Fibroblast of the aortic adventitia (primary cell): ENCODE measurements at regions not wholly inside any gene's neighbourhood (a gene's known extent, or its start where the extent isn't known, plus 50 kb on each side); places are given as distances from the start of the nearest gene placed in this dataset.
A peak's percentile ranks its signal among the peaks of the same experiment; 100 is the strongest.

ENCODE experiments used
- DNase-seq: peaks from one replicate; pipeline ENCODE4 v3.0.0-alpha.2; 2010; ENCODE audit warnings: low read depth
- H3K4me3 ChIP-seq: 2 replicates; pipeline ENCODE4 v1.5.1; 2011; ENCODE audit warnings: low read depth, mild to moderate bottlenecking, control low read depth, low read length, moderate library complexity
- CTCF ChIP-seq: IDR thresholded peaks from 2 replicates; pipeline ENCODE4 v1.5.1; 2011; ENCODE audit warnings: mild to moderate bottlenecking, low read length, control low read depth, inconsistent platforms; ENCODE audit not compliant: insufficient read depth

GRCh38 chr9:109937861-109938453 lies 158.0 kb downstream of the PALM2AKAP2 start:
- no peak for TF ChIP-seq CTCF
- DNase-seq, result no peak
- H3K4me3 ChIP-seq, result no peak overlapping the region

- no peak overlapping the region for H3K4me3 ChIP-seq
- TF ChIP-seq CTCF, result no peak
- DNase-seq, result no peak
Observed at GRCh38 chr9:109939698-109940342, 159.8 kb downstream of the PALM2AKAP2 start.

- no peak overlapping the region for H3K4me3 ChIP-seq
- DNase-seq, result no peak
- no peak for TF ChIP-seq CTCF
Observed at GRCh38 chr9:109940561-109940960, 160.6 kb downstream of the PALM2AKAP2 start.

- H3K4me3 ChIP-seq, result no peak overlapping the region
- TF ChIP-seq CTCF, result no peak
- DNase-seq, result no peak
Observed at GRCh38 chr9:109941771-109942170, 161.8 kb downstream of the PALM2AKAP2 start.

GRCh38 chr9:109945573-109945972 lies 165.6 kb downstream of the PALM2AKAP2 start:
- DNase-seq, result peak; percentile 29
- H3K4me3 ChIP-seq, result no peak overlapping the region
- TF ChIP-seq CTCF, result no peak

- DNase-seq, result no peak
- no peak for TF ChIP-seq CTCF
- H3K4me3 ChIP-seq, result no peak overlapping the region
Observed at GRCh38 chr9:109948453-109948852, 168.5 kb downstream of the PALM2AKAP2 start.
